SK-N-DZ (cell line): ENCODE measurements at regions not wholly inside any gene's neighbourhood (a gene's known extent, or its start where the extent isn't known, plus 50 kb on each side); places are given as distances from the start of the nearest gene placed in this dataset.

Experiments used
- DNase-seq: peaks from one replicate; pipeline ENCODE4 v3.0.0-alpha.2; 2015; ENCODE audit warnings: low spot score

DNA sequence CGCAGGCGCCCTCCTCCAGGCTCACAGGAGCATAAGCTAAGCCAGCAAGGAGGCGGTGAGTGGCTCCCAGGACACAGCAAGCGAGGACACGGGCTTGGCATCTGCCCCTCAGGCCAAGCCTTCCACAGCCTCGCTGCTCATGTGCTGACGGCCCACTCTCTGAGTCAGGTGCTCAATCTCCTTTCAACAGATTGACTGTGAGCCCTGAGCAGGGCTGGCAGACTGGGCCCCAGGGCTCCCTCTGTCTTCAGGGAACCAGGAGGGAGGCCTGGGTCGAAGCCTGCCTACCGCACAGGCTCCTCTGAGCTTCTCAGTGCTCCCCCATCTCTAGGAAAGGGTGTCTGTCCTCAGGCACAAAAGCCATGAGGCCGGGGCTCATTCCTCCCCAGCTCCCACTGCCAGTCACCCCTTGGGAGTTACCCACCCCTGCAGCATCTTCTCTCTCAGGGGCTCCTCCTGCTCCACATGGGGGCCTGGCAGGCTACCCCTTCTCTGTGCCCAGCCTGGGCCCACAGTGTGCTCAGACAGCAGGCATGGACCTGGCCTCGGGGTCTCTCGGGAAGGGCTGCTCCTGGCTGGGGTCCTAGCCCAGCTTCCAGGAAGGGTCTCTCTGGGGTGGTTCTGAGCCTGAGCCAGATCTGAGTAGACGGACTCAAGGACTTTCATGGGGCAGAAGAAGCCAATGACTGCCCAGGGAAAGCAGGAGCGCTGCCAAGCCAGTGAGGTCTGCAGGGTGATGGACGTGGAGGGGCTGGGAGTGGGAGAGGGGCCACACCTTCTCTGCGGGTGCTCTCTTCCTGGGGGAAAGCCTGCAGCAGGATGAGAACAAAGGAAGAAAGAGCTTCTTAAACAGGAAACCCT, 138.0 kb upstream of the GPC1 start:
- DNase-seq: no peak

DNA sequence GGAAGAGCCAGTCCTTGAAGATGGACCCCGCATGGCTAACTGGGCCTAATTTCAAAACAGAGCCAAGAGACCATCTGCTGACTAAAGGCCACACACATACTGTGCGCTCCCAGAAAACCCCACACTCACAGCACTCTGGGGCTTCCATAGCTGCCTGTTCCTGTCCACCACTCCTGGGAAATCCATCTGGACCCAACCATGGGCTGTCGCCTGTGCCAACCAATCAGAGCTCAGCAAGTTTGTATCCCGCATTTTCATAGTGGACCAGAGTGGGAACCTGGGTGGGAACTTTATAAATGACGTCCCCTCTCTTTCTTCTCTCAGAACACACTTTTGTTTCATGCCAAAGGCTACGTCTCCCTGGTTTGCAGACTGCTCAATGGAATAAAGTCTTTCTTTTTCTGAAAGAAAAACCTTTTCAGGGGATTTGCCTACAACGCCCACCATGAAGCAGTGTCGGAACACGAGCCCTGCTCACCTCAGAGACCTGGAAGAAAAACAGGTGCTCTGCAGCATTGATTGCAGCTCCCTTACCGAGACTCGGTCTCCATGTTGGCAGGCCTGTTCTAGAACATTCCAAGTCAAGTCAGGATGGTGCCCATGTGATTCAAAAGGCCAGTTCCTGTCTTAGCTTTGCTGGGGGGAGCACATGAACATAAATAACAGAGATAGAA, 137.2 kb upstream of the GPC1 start:
- DNase-seq: no peak

DNA sequence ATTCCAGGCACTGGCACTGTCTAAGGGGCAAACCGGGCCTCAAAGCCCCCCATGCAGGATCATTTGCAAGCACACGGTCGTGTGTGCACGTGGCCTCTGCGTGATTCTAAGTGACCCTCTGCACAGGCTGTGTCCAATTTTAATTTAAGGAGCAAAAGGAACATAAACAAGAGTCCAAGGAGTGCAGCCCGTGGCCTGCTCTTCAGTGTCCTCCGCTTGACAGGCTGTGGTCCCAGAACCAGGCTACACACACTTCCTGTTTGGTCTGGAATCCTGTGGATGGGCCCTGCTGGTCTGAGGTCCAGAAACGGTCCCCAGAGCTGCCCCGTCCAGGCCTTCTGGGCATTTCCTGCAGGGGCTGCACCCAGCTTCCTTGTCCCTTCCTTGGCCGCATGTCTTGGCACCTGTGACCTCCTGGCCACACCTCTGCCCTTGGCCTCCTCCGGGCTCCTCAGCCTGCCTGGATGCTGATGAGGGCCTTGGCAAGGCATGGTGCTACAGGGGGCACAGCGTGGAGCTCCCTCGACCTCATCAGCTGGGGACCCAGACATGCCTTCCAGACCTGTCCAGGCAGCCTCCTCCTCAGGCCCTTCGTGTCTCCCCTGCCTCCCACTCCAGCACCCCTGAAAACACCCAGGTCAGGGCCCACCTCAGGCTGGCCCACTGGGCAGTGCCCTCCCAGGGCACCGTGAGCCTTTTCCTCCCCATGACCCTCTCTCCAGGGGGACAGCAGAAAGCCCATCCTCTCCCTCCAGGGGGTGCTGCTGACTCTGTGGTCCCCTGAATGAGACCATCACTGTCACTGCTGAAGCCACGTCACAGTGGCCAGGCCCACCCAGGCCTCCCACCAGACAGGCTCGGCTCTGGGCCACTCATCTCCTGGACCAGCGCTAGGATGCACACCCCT, 136.4 kb upstream of the GPC1 start:
- no peak for DNase-seq

DNA sequence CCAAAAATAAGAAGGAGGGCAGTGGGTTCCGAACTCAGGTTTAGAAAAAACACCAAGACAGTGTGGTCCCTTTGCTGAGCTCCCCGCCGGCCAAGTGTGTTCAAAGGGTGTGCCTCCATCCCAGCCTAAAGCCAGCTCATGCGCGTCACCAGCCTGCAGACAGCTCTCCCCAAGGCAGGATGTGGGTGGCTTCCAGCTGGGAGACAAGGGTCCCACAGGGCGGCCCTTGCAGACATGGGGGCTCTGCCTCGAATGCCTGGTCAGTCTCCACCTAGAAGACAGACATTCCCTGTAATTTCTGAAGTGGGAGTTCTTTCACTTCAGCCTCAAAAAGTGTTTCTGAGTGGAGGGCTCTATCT, 135.8 kb upstream of the GPC1 start:
- DNase-seq: no peak

DNA sequence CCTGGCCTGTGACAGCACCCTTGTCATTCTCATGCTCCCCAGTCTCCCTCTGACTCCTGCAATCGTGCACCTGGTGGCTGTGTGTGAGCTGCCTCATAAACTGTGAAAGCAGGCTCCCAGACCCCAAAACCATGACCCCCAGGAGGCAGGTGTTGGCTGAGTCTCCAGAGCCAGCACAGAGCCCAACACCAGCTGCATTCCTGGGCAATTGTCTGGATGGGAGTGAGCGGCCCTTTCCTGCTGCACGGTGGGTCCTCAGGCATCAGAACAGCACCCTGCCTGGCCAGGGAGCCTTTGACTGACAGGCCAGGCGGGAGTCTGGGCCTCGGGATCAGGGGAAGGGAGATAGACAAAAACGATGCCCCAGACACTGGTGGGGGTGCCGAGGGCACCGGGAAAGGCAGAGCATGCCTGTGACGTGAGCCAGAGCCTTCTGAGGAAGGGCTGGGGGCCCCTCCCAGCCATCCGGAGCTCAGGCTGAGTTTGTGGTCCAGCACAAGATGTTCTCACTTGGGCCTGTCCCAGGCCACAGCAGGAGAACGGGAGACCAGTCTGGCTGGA, 135.1 kb upstream of the GPC1 start:
- DNase-seq: no peak

DNA sequence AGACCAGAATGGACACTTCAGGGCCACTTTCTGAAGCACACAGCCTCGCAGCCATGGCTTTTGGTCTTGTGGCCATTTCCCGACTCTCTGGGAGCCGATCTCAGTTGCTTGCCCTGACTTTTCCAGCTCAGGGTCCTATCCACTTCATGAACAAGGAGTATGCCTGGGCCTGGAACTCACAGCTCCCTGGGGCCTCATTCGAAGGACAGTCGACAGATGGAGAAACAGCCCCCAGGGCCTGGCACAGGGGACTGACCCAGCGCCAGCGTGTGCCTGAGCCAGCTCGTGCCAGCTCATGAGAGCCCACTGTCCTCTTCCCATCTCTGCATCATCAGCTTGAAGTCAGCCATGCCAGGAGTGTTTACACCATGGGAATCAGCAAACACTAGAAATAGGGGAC, 134.6 kb upstream of the GPC1 start:
- no peak for DNase-seq

DNA sequence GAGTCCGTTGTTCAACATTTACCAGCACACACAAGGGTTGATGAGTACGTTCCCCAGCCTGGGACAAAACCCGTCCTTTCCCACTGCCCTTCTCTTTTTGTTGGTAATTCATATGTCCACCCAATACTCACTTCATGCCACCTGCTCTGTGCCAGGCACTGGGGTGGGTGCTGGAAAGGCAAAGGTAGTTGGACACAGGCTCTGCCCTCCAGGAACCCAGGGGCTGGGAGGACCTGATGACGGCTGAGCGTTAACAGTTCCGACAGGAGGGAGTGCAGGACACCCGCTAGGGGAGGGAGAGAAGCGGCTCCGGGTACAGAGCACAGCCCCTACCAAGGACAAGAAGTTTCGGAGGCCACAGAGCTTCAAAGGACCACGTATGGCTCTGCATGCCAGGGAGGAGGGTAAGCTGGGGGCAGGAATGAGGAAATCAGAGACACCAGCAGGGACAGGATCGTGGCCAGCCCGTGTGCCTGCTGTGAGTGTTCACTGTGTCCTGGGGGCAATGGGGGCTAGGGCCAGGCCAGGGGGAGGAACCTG, 134.1 kb upstream of the GPC1 start:
- DNase-seq: no peak

DNA sequence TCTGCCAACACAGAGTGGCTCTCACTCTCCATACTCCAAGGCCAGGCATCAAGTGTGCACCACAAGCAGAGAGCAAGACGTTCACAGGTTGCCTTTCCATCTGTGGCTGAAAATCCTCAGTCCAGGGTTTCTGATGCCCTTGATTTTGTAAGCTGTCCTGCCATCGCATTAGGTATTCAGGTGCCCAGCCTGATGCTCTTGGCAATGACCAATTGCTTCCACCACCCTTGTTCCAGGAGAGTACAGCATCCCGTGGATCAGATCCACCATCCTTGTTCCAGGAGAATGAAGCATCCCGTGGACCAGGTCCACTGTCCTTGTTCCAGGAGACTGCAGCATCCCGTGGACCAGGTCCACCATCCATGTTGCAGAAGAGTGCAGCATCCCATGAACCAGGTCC, 133.4 kb upstream of the GPC1 start:
- DNase-seq: no peak

DNA sequence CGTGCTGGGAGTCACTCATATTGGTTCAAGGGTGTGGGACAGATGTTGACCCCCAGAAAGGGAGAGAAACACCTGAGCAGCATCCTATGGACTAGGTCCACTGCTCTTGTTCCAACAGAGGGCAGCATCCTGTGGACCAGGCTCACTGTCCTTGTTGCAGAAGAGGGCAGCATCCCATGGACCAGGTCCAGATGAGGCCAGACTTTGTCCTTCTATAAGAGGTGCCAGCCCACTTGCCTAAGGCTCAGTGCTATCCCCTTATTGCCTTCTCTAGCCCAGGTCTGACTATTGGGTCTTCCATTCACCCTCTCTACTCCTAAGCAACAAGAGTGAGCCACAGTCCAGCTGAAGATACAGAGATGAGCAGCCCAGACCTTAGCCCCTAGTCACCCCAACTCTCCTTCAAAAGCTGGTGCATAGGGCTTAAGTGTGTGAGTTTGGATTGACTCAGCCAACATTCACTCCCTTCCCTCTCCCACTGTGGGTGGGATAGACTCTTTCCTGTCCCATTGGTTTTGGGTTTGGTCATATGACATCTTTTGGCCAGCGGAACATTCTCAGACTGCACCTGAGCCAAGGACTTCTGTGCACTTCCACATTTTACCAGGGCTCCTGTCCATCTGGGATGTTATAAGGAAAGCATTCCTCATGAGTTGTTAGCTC, 132.4 kb upstream of the GPC1 start:
- no peak for DNase-seq

DNA sequence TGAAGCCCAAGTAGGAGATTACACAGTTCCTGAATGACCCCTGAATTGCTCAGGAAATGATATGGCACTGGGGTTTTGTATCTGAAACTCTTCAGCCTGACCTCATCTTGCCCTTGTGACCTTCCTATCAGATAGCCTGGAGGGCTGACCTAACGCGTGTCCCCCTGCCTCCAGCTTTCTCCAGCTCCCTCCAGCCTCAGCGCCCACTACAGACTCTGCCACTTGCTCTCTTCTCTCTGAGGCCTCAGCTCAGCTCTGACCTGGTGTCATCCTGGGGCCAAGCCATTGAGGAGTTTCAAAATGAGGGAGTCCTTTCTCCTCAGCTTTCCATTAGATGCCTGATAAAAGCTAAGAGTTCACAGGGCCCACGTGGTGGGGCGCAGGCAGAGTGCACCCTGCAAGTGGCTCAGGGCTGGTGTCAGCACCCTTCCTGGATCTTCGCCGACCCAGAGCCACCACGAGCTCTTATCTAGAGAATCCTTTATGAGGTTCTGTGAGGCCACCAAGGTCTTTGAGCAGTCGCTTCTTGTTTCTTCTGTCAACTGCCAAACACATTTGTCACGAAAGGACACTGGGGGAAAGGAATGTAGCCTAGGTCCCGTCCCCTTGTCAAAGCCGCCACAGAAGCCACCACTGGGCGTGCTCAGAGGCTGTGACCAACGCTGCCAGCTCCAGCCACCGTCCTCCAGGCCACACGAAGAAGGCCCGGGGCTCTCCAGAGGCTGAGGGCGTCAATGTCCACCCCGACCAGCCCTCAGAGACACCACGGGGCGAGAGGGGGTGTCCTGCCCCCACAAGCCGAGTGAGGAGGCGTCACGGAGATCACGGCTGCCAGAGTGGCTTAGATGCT, 131.3 kb upstream of the GPC1 start:
- no peak for DNase-seq

DNA sequence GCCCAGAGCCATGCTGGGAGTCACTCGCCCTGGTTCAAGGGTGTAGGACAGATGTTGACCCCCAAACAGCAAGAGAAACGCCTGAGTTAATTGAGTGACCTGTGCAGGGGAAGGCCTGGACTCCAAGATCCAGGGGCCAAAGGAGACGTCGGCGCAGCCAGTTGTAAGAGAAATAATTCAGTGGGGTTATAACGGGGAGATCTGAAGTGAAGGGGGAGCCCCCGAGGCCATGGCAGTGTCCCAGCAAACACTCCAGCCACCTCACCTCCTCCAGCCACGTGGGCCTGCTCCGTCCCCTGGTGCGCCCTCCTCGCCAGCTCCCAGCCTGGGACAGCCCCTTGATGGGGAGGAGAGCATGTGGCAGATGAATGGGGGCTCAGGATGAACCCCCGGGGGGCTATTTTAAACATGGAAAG, 130.7 kb upstream of the GPC1 start:
- no peak for DNase-seq

DNA sequence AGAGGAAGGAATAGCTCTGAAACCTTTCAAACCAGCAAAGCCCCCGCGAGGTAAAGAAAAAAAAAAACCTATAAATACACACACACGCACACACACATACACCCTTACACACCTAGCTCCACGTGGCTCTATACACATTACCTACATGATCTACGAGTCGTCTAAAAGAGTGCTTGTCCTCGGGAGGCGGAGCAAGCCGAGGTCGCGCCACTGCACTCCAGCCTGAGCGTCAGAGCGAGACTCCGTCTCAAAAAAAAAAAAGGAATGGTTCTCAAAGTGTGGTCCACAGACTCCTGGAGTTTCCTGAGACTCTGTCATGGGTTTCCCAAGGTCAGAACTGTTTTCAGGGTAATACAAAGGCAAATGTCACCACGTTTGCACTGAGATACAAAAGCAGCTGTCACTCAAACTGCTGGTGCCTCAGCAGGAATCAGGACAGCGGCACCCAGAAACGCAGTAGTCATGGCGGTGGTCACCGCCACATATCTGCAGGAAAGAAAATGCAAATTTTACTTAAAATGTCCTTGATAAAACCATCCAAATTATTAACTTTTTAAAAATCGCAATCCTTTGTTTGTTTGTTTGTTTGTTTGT, 130.0 kb upstream of the GPC1 start:
- no peak for DNase-seq

DNA sequence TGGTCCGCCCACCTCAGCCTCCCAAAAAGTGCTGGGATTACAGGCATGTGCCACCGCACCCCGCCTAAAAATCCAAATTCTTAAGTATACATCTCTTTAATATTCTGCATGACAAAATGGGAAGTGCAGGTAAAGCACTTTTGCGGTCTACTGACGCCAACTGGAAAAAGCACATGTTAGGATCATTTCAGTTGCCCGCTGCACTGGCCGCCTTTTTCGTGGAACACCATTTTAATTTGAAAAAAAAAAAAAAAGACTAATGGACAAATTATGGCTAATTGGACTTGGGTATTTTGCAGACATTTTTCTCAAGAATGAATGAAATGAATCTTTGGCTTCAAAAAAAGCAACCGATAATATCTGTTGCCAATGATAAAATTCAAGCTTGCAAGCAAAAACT, 129.3 kb upstream of the GPC1 start:
- no peak for DNase-seq

DNA sequence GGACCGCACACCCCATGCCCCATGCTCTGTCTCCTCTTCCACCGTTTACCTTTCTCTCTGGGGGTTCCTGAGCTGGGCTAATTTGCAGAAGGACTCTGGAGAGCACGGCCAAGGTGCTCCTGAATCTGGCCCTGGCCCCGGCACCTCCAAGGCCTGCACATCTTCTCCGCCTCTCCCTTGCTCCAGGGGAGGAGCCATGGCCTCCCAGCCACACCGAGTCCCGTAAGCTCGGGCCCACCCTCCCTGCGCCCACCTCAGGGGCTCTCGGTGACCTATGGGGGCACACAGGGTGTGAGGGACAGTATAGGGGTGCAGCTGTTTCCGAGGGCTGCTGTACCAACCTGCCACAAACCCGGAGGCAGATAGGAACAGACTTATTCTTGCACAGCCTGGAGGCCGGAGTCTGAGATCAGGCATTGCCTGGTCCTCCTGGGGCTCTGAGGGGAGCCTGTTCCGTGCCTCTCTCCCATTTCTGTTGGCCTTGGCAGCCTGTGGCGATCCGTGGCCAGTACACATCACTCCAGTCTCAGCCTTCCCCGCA, 127.3 kb upstream of the GPC1 start:
- DNase-seq: no peak

DNA sequence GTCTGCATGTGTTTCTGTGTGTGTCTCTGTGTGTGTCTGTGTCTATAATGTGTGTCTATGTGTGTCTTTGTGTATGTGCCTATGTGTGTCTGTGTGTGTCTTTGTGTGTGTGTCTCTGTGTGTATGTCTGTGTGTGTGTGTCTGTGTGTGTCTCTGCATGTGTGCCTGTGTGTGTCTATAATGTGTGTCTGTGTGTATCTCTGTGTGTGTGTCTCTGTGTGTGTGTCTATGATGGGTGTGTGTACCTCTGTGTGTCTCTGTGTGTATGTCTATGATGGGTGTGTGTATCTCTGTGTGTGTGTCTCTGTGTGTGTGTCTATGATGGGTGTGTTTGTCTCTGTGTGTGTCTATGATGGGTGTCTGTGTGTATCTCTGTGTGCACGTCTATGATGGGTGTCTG, 126.2 kb upstream of the GPC1 start:
- DNase-seq: no peak

DNA sequence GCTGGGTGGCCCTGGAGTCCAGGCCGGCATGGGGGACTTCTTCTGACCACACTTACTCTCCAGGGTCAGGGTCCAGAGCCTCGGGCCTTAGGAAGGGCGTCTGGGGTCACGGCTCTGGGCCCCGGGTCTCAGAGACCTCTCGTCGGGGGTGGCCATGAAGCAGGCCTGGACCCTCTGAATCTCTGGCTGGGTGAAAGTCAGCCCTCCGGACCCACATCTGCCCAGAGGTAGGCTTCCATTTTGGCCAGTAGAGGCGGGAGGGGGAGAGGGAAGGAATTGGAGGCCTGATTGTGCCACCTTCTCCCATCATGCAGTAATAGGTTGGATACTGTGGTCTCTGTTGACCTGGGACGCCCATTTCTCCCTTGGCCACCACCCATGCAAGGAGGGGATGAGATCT, 125.3 kb upstream of the GPC1 start:
- no peak for DNase-seq

DNA sequence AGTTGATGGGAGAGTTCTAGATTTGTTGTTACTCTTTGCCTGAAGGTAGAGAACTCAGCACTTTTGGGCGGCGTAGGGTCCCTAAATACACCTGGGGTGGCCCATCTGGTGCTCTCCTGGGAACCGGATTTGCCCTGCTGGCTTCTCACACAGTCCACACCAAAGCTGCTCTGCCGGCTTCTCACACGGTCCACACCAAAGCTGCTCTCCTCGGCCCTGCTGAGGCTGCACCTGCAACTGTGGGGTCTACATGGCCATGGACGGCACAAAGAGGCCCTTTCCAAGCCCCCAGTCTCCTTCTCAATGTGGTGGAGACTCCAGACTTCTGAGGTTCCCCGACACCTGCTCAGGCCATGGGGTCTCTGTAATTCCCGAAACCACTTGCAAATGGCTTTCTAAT, 124.8 kb upstream of the GPC1 start:
- no peak for DNase-seq

DNA sequence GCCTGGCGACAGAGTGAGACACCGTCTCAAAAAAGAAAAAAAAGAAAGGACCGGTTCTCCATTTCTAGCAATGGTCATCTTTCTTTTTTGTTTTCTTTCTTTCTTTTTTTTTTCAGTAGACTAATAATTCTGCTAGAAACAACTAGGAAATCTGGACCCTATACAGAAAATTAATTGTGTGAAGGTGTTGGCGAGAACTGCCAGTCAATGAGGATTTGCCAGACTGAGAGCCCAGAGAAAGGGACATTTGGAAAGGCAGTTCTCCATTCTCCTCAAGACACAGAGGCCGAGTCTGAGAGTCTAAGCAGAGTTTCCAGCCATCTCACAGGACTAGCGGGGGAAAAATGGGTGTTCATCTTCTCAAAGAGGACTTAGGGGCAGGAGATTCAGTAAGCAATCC, 123.6 kb upstream of the GPC1 start:
- DNase-seq: no peak

DNA sequence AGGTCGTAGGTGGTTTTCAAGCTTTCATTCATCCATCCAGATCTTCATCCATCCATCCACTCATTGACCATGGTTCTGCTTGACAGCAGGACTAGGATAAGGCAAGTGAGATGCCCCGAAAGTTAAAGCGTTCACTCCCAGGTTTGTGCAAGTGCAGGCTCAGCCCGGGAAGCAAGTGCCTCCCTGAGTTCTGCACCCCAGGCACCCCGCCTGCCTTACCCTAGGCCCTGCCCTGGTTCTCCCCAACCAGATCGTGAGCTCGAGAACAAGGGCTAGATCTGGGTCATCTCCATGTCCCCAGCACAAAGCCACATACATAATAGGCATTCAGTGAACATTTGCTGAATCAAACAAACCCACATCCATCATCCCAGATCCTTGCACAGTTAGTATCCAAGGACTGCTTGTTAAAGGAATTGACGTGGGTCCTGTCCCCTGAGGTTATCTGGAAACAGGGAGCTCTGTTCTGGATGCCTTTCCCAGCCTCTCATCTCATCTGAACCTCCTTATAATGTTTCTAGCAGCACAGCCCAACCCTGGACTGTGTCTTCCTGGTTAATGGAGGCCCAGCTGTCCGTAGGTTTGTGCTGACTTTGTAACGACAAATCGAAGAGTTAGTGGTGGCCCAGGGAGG, 116.1 kb upstream of the GPC1 start:
- no peak for DNase-seq
